ENCODE measurements at regions not wholly inside any gene's neighbourhood (a gene's known extent, or its start where the extent isn't known, plus 50 kb on each side); places are given as distances from the start of the nearest gene placed in this dataset.

DNA sequence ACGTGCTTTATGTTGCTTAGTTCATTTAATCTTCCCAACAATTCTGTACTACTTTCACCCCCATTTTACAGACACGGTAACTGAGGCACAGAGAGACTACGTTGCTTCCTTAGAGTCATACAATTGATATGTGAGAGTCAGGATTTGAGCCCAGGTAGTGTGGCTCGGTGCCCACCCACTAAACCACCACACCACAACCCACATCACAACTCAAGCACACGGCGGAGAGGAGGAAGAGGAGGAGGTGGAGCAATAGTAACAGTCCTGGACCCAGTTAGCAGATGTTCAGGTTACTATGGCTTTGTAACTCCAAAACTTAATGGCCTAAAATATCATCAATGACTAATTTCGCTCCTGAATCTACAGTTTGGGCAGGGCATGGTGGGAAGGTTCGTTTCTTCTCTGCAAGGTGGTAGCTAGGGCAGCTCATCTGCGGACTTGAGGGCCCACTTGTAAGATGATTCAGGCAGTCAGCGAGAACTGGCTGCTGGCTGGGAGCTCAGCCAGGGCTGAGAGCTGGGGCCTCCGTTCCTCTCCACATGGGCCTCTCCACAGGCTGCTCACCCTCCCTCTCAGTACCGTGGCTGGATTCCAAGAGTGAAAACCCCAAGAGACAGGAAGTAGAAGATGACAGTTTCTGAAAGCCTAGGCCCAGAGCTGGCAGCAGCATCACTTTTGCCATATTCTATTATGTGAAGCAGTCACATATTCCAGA, 167.1 kb downstream of the ZFP36L2 start:
- WGBS, 2 donors: 44 to 45% methylated on average over 12 of the region's 12 CpGs
- intact Hi-C loops (cut with DNase I): loop anchor here in 1 of 10 donors (5.0 kb wide), 1 partner anchor 43 kb away; no protein-coding TSS in a partner anchor
- no peaks in the 10 kb centered on the region for H3K27me3 ChIP-seq
- peak; percentile 81 to 92 for DNase-seq
- TF ChIP-seq, protein P1, sequence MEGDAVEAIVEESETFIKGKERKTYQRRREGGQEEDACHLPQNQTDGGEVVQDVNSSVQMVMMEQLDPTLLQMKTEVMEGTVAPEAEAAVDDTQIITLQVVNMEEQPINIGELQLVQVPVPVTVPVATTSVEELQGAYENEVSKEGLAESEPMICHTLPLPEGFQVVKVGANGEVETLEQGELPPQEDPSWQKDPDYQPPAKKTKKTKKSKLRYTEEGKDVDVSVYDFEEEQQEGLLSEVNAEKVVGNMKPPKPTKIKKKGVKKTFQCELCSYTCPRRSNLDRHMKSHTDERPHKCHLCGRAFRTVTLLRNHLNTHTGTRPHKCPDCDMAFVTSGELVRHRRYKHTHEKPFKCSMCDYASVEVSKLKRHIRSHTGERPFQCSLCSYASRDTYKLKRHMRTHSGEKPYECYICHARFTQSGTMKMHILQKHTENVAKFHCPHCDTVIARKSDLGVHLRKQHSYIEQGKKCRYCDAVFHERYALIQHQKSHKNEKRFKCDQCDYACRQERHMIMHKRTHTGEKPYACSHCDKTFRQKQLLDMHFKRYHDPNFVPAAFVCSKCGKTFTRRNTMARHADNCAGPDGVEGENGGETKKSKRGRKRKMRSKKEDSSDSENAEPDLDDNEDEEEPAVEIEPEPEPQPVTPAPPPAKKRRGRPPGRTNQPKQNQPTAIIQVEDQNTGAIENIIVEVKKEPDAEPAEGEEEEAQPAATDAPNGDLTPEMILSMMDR (IDR thresholded peaks at IDR 0.05): no peak
- peaks cover 0 to 44% (median 25%) of the 10 kb centered on the region in 9 donors for H3K4me1 ChIP-seq
- peak overlapping the region in 7 of 10 donors; percentile 16 to 59 (median 37) for H3K27ac ChIP-seq
- H3K9me3 ChIP-seq: peaks cover 0 to 22% (median 0%) of the 10 kb centered on the region in 11 donors
- peak; percentile 84 to 94 (median 91) for ATAC-seq
- H3K36me3 ChIP-seq: no peaks in the 10 kb centered on the region
- no peak overlapping the region for H3K4me3 ChIP-seq

DNA sequence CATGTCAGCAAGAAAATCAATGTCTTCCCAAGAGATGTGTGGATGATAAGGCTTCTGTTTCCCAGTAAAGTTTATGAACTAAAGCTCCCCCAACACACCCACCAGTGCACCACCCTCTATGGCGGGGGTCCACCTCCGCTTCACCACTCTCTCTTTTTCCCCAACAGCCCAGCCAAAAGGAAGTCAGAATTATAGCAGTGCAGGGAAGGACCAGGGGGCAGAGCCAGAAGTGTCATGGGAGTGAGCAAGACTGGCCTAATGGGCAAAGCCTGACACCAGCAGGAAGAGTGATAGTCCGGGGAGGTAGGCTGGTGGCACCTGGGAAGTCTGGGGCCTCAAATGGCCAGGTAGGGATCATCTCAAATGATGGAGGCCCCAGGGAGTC, 167.7 kb downstream of the ZFP36L2 start:
- intact Hi-C loops (cut with DNase I): loop anchor here in 1 of 10 donors (5.0 kb wide), 1 partner anchor 44 kb away; no protein-coding TSS in a partner anchor
- Histone ChIP-seq H3K4me1 (peaks cover 0 to 49% (median 28%) of the 10 kb centered on the region in 9 donors), H3K27ac (peak overlapping the region in 5 of 10 donors; percentile 16 to 59 (median 52)), H3K36me3 (no peaks in the 10 kb centered on the region), H3K9me3 (peaks cover 0 to 22% (median 0%) of the 10 kb centered on the region in 11 donors), H3K27me3 (no peaks in the 10 kb centered on the region), H3K4me3 (no peak overlapping the region)
- TF ChIP-seq, protein P1 (IDR thresholded peaks at IDR 0.05): no peak
- 83 to 87% methylated on average over 3 of the region's 3 CpGs for WGBS, 2 donors
- ATAC-seq: no peak
- no peak for DNase-seq

DNA sequence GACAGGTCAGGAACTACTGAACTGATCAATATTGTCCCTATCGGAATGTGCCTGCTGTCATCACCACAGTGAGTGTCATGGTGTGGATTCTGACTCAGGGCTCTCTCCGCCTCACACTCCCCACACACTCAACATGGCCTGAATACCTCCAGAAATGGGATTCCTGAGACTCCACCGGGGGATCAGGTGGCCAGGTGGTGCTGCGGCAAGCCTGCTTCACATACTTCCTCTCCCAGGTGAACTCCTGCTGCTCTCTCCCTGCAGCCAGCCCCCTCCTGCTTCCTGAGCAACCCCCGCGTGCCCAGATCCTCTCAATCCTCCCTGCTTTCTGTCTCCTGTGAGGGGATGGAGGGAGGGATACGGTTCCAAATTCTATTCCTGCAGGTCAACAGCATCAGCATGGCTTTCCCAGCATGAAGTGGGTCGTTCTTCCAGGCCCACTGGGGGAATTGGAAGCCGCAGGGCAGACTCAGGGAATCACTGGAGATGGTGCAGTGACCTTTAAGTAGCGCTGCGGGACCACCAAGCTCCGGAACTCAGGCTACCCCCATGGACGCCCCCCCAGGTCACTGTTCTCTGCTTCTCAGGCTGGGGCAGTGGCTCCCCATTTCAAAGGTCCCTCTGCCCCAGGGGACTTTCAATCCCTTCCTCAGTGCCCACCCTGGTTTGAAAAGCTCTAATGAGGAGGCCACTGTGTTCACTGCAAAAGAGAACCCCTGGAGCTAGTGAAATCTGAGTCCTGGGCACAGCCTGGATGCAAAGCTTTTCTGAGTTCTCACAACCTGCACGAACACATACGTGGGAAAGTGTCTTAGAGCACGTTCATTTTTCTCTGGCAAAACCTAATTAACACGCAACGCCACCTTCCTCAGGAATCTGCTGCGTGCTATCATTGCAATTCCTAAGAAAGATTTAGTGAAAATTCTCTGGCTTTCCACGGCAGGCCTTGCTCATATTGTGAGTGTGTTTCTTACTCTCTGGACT, 168.4 kb downstream of the ZFP36L2 start:
- no peaks in the 10 kb centered on the region for H3K36me3 ChIP-seq
- H3K4me1 ChIP-seq: peaks cover 0 to 49% (median 28%) of the 10 kb centered on the region in 9 donors
- ATAC-seq (no peak), DNase-seq (no peak)
- whole genome bisulfite sequencing, 2 donors: 92 to 95% methylated on average over 20 of the region's 20 CpGs
- TF ChIP-seq, protein P1 (IDR thresholded peaks at IDR 0.05): no peak
- no peak overlapping the region for H3K27ac ChIP-seq
- peaks cover 0 to 22% (median 0%) of the 10 kb centered on the region in 11 donors for H3K9me3 ChIP-seq
- no peak overlapping the region for H3K4me3 ChIP-seq
- intact Hi-C loops (cut with DNase I): loop anchor here in 1 of 10 donors (5.0 kb wide), 1 partner anchor 44 kb away; no protein-coding TSS in a partner anchor
- no peaks in the 10 kb centered on the region for H3K27me3 ChIP-seq

Measured in heart right ventricle (tissue), 16 donors.